ENCODE measurements at regions not wholly inside any gene's neighbourhood (a gene's known extent, or its start where the extent isn't known, plus 50 kb on each side); places are given as distances from the start of the nearest gene placed in this dataset.

- H3K27me3 Mint-ChIP-seq, result no peaks in the 10 kb centered on the region
Observed at GRCh38 chr6:53408826-53409225, 60.1 kb upstream of the ELOVL5 start.

GRCh38 chr6:53399027-53399344 is 50.2 kb upstream of the ELOVL5 start:
- DNase-seq (ENCODE audit: extremely low spot score, unreplicated experiment), result no peak
- Mint-ChIP-seq H3K9me3 (no peaks in the 10 kb centered on the region), H3K4me3 (no peak overlapping the region), H3K36me3 (no peaks in the 10 kb centered on the region), H3K27me3 (no peaks in the 10 kb centered on the region), H3K27ac (no peak overlapping the region), H3K4me1 (ENCODE audit: unreplicated experiment) (no peaks in the 10 kb centered on the region)
- no peak for TF ChIP-seq CTCF (conservative IDR thresholded peaks at IDR 0.05)

More at GRCh38 chr6:53408826-53409225, 60.1 kb upstream of the ELOVL5 start:
- Mint-ChIP-seq H3K27ac (no peak overlapping the region), H3K9me3 (no peaks in the 10 kb centered on the region), H3K36me3 (no peaks in the 10 kb centered on the region), H3K4me1 (ENCODE audit: unreplicated experiment) (no peaks in the 10 kb centered on the region), H3K4me3 (no peak overlapping the region)
- no peak for TF ChIP-seq CTCF (conservative IDR thresholded peaks at IDR 0.05)
- no peak for DNase-seq (ENCODE audit: extremely low spot score, unreplicated experiment)

GRCh38 chr6:53398247-53399026 is 49.7 kb upstream of the ELOVL5 start:
- Mint-ChIP-seq H3K36me3 (no peaks in the 10 kb centered on the region), H3K4me3 (no peak overlapping the region), H3K27me3 (no peaks in the 10 kb centered on the region), H3K4me1 (ENCODE audit: unreplicated experiment) (no peaks in the 10 kb centered on the region), H3K27ac (no peak overlapping the region), H3K9me3 (no peaks in the 10 kb centered on the region)
- no peak for TF ChIP-seq CTCF (conservative IDR thresholded peaks at IDR 0.05)
- DNase-seq (ENCODE audit: extremely low spot score, unreplicated experiment), result no peak

Data from type B pancreatic cell (in vitro differentiated cells).